Stimulated activated CD4-positive, alpha-beta T cell treated with anti-CD3 and anti-CD28 coated beads, Interleukin-12 subunit alpha, Interleukin-12 subunit beta, amount 100 ng/mL, for 48 hours (primary cell): ENCODE measurements at regions not wholly inside any gene's neighbourhood (a gene's known extent, or its start where the extent isn't known, plus 50 kb on each side); places are given as distances from the start of the nearest gene placed in this dataset.

Experiments
- DNase-seq, 3 donors: peaks; one replicate each; pipeline ENCODE4 v3.0.0-alpha.2; 2020; ENCODE audit warnings: low read depth in 2 of 3, low spot score in 1 of 3

GRCh38 chr15:39287322-39288195 lies 293.3 kb upstream of the THBS1 start:
- DNase-seq: no peak

GRCh38 chr15:39290711-39291435 lies 290.0 kb upstream of the THBS1 start:
- no peak for DNase-seq

- DNase-seq: no peak
These were observed 289.2 kb upstream of the THBS1 start for GRCh38 chr15:39291690-39292089.

GRCh38 chr15:39296955-39297354 lies 283.9 kb upstream of the THBS1 start:
- DNase-seq: no peak

GRCh38 chr15:39298271-39298962 lies 282.5 kb upstream of the THBS1 start:
- DNase-seq: no peak

- DNase-seq: no peak
These were observed 281.2 kb upstream of the THBS1 start for GRCh38 chr15:39299486-39300267.

- DNase-seq: no peak
These were observed 280.3 kb upstream of the THBS1 start for GRCh38 chr15:39300451-39301153.

GRCh38 chr15:39301589-39301999 lies 279.3 kb upstream of the THBS1 start:
- DNase-seq: no peak

GRCh38 chr15:39302936-39303335 lies 277.9 kb upstream of the THBS1 start:
- no peak for DNase-seq

- no peak for DNase-seq
These were observed 276.6 kb upstream of the THBS1 start for GRCh38 chr15:39304201-39304841.

GRCh38 chr15:39304931-39305728 lies 275.7 kb upstream of the THBS1 start:
- DNase-seq: no peak

- DNase-seq: no peak
These were observed 270.2 kb upstream of the THBS1 start for GRCh38 chr15:39310633-39311032.

GRCh38 chr15:39312984-39313383 lies 267.9 kb upstream of the THBS1 start:
- DNase-seq: no peak

- DNase-seq: no peak
These were observed 267.4 kb upstream of the THBS1 start for GRCh38 chr15:39313467-39313866.

GRCh38 chr15:39313881-39314280 lies 267.0 kb upstream of the THBS1 start:
- no peak for DNase-seq

- DNase-seq: no peak
These were observed 265.6 kb upstream of the THBS1 start for GRCh38 chr15:39315206-39315850.

- no peak for DNase-seq
These were observed 263.7 kb upstream of the THBS1 start for GRCh38 chr15:39317225-39317624.

- no peak for DNase-seq
These were observed 262.6 kb upstream of the THBS1 start for GRCh38 chr15:39318231-39318630.

- no peak for DNase-seq
These were observed 260.5 kb upstream of the THBS1 start for GRCh38 chr15:39320355-39320754.
